K562 (cell line): ENCODE measurements at regions not wholly inside any gene's neighbourhood (a gene's known extent, or its start where the extent isn't known, plus 50 kb on each side); places are given as distances from the start of the nearest gene placed in this dataset.

Source experiments
- ATAC-seq: fragments of 200-7000 bp; cut with Tn5 transposase; 3 replicates; pipeline ENCODE4 v1.9.1; 2020; ENCODE audit warnings: moderate library complexity
- BruUV-seq: library from RNA; stranded (reverse); fragments of 400-500 nt; replicated peaks from 2 replicates; lab custom pipeline; 2021; lab: Mats Ljungman, UMichigan
- CTCF ChIA-PET: fragments of 300-600 bp; formaldehyde crosslinking; extraction: SDS; loops from one replicate; lab custom pipeline; 2021; ENCODE audit warnings: low intra/inter-chr PET ratio; lab: Yijun Ruan, JAX
- POLR2A ChIA-PET: fragments of 300-600, 350-650 bp; sonication (Branson Sonifier 250); formaldehyde crosslinking; extraction: SDS; loops from one replicate; lab custom pipeline; 2021; ENCODE audit warnings: antibody characterized with exemption, inconsistent platforms; lab: Yijun Ruan, JAX
- DNase-seq, 4 experiments: peaks; one replicate each; pipeline versions ENCODE4 v3.0.0 to v3.0.0-alpha.2; 2011 to 2018; ENCODE audit warnings: low spot score in 3 of 4, mixed read lengths in 3 of 4; ENCODE audit errors: extremely low read depth in 1 of 4
- FAIRE-seq: peaks from 2 replicates; lab custom pipeline; 2011; peaks lifted over from hg19 to GRCh38; lab: Jason Lieb, UNC
- H2AFZ ChIP-seq: 2 replicates; pipeline ENCODE4 v1.6.0; 2011; ENCODE audit warnings: low read depth, low read length, control low read depth, inconsistent platforms
- H3K27ac ChIP-seq: fragments of 200-600 bp; 3 replicates; pipeline ENCODE4 v1.8.0; 2011; ENCODE audit warnings: low read depth, mild to moderate bottlenecking, control low read depth, inconsistent platforms, low read length, moderate library complexity, mixed read lengths; ENCODE audit errors: extremely low read depth
- H3K27me3 ChIP-seq, 2 experiments: fragments of 300-600 bp in 1 of 2; 2 replicates in 1 of 2; 3 replicates in 1 of 2; pipeline versions ENCODE4 v1.6.0 to v1.8.0; 2011; ENCODE audit warnings: inconsistent platforms in 2 of 2, low read length in 2 of 2, mild to moderate bottlenecking in 1 of 2, mixed read lengths in 1 of 2, moderate library complexity in 1 of 2; ENCODE audit not compliant: control insufficient read depth in 2 of 2, insufficient read depth in 2 of 2
- H3K36me3 ChIP-seq: fragments of 300-600 bp; 3 replicates; pipeline ENCODE4 v1.8.0; 2011; ENCODE audit warnings: mild to moderate bottlenecking, low read length, inconsistent platforms; ENCODE audit not compliant: control insufficient read depth, insufficient read depth
- H3K4me1 ChIP-seq, 2 experiments: fragments of 200-600 bp in 1 of 2; replicated peaks in 1 of 2; 2 replicates in 1 of 2; 3 replicates in 1 of 2; pipeline versions ENCODE4 v1.5.1 to v1.8.0; 2011; ENCODE audit warnings: inconsistent platforms in 2 of 2, low read length in 2 of 2, mild to moderate bottlenecking in 1 of 2, mixed read lengths in 1 of 2, moderate library complexity in 1 of 2; ENCODE audit not compliant: control insufficient read depth in 2 of 2, insufficient read depth in 2 of 2
- H3K4me2 ChIP-seq: 2 replicates; pipeline ENCODE4 v1.6.1; 2011; ENCODE audit warnings: low read length, control low read depth, inconsistent platforms, mixed read lengths; ENCODE audit not compliant: insufficient read depth
- H3K4me3 ChIP-seq: fragments of 200-600 bp; sonication (generic), shearing (Covaris generic); 2 replicates; pipeline ENCODE4 v1.5.1; 2016; ENCODE audit warnings: control low read depth, inconsistent platforms
- H3K79me2 ChIP-seq: fragments of 200-600 bp; 3 replicates; pipeline ENCODE4 v1.8.0; 2011; ENCODE audit warnings: low read length, inconsistent platforms; ENCODE audit not compliant: control insufficient read depth, insufficient read depth
- H3K9ac ChIP-seq, 2 experiments: 2 replicates each; pipeline versions ENCODE4 v1.6.0 to v1.6.1; 2011; ENCODE audit warnings: low read depth in 2 of 2, low read length in 2 of 2, control low read depth in 1 of 2, inconsistent platforms in 1 of 2, mild to moderate bottlenecking in 1 of 2, mixed read lengths in 1 of 2; ENCODE audit not compliant: insufficient read depth in 1 of 2
- H3K9me1 ChIP-seq: one replicate; pipeline ENCODE4 v1.6.0; 2011; ENCODE audit warnings: inconsistent platforms, mild to moderate bottlenecking, low read length, moderate library complexity; ENCODE audit not compliant: control insufficient read depth, insufficient read depth
- H3K9me3 ChIP-seq: replicated peaks from 2 replicates; pipeline ENCODE4 v1.5.1; 2011; ENCODE audit warnings: low read depth, low read length, inconsistent platforms; ENCODE audit not compliant: control insufficient read depth, insufficient read depth
- H4K20me1 ChIP-seq: replicated peaks from 2 replicates; pipeline ENCODE4 v1.6.1; 2011; ENCODE audit warnings: low read length, inconsistent platforms, mixed read lengths; ENCODE audit not compliant: control insufficient read depth, insufficient read depth
- ARID2 ChIP-seq: fragments of 450-650 bp; IDR thresholded peaks from 2 replicates; pipeline ENCODE4 v1.6.1; 2017; ENCODE audit warnings: antibody characterized with exemption, mild to moderate bottlenecking
- BDP1 ChIP-seq: IDR thresholded peaks from 3 replicates; pipeline ENCODE4 v1.6.1; 2011; ENCODE audit not compliant: insufficient read length, insufficient read depth
- BRCA1 ChIP-seq, 2 experiments: fragments of 450-650 bp in 1 of 2; sonication (generic) in 1 of 2; formaldehyde crosslinking in 1 of 2; IDR thresholded peaks; 2 replicates each; pipeline versions ENCODE4 v1.5.0 to v1.6.1; 2017 to 2020; ENCODE audit warnings: mild to moderate bottlenecking in 1 of 2, missing genetic modification reagents in 1 of 2
- CCNT2 ChIP-seq: IDR thresholded peaks from 2 replicates; pipeline ENCODE4 v1.6.1; 2011; ENCODE audit warnings: borderline replicate concordance, low read depth, mild to moderate bottlenecking, moderate library complexity, mixed read lengths, low read length; ENCODE audit not compliant: insufficient read length; ENCODE audit errors: extremely low read depth
- EHMT2 ChIP-seq: fragments of 450-650 bp; IDR thresholded peaks from 2 replicates; pipeline ENCODE4 v1.6.1; 2018; ENCODE audit warnings: antibody characterized with exemption
- FOXM1 ChIP-seq, 2 experiments: fragments of 450-650 bp in 1 of 2; sonication (generic) in 1 of 2; formaldehyde crosslinking in 1 of 2; IDR thresholded peaks; 2 replicates each; pipeline versions ENCODE4 v1.6.1 to v1.9.0; 2017 to 2022; ENCODE audit warnings: low read depth in 2 of 2, mild to moderate bottlenecking in 2 of 2, missing genetic modification reagents in 1 of 2, moderate library complexity in 1 of 2
- MECOM ChIP-seq: fragments of 250-450 bp; sonication (Bioruptor Pico); IDR thresholded peaks from 2 replicates; pipeline ENCODE4 v1.8.0; 2022; ENCODE audit warnings: inconsistent platforms
- POLR2G ChIP-seq: fragments of 200-400 bp; formaldehyde crosslinking; IDR thresholded peaks from 2 replicates; pipeline ENCODE4 v1.6.1; 2017; ENCODE audit warnings: low read depth, mild to moderate bottlenecking, antibody characterized with exemption, low read length, moderate library complexity
- RFX7 ChIP-seq: fragments of 250-450 bp; sonication (Bioruptor Pico); IDR thresholded peaks from 2 replicates; pipeline ENCODE4 v1.5.1; 2021; ENCODE audit warnings: mild to moderate bottlenecking
- SRSF1 ChIP-seq: fragments of 200-400 bp; formaldehyde crosslinking; IDR thresholded peaks from 2 replicates; pipeline ENCODE4 v1.6.1; 2017; ENCODE audit warnings: mild to moderate bottlenecking, low read depth, low read length, moderate library complexity
- TEAD2 ChIP-seq: fragments of 450-650 bp; IDR thresholded peaks from 2 replicates; pipeline ENCODE4 v1.6.1; 2016; ENCODE audit warnings: missing genetic modification characterization, control low read depth, missing compliant biosample characterization
- ZKSCAN1 ChIP-seq: fragments of 150-350 bp; IDR thresholded peaks from 2 replicates; pipeline ENCODE4 v1.6.1; 2016; ENCODE audit warnings: low read depth, low read length
- ZNF316 ChIP-seq: fragments of 450-650 bp; IDR thresholded peaks from 2 replicates; pipeline ENCODE4 v1.6.1; 2016
- ZNF764 ChIP-seq: fragments of 250-450 bp; sonication (Bioruptor Pico); IDR thresholded peaks from 2 replicates; pipeline ENCODE4 v1.4.0; 2020; ENCODE audit warnings: low read depth, mild to moderate bottlenecking, moderate library complexity
- WGBS: fragments of 100-300 bp; shearing (Covaris generic); methylation state at CpG from one replicate; pipeline ENCODE4 v1.1.6; 2016; ENCODE audit warnings: low coverage, mixed read lengths; ENCODE audit not compliant: insufficient coverage; ENCODE audit errors: missing lambda C conversion rate; 5-methylcytosine and 5-hydroxymethylcytosine counted together
- in situ Hi-C: fragments of 300-500 bp; cut with MboI; formaldehyde crosslinking; loops from 4 replicates; pipeline ENCODE4 v1.15.0; 2018; ENCODE audit warnings: inconsistent platforms, mixed read lengths
- intact Hi-C: fragments of 100-400 bp; cut with micrococcal nuclease; formaldehyde crosslinking; loops from 2 replicates; pipeline ENCODE4 v1.14.2; 2022
- TF ChIP-seq, protein P1 (sequence below): sonication (generic); formaldehyde crosslinking; IDR thresholded peaks from 2 replicates; pipeline ENCODE4 v1.9.0; 2022; ENCODE audit warnings: mild to moderate bottlenecking, missing genetic modification reagents

- Histone ChIP-seq H3K27me3 (no peaks in the 10 kb centered on the region), H4K20me1 (no peaks in the 10 kb centered on the region), H3K79me2 (no peaks in the 10 kb centered on the region), H2AFZ (no peak overlapping the region), H3K4me3 (no peak overlapping the region), H3K4me1 (no peaks in the 10 kb centered on the region)
- intact Hi-C loops (no loop called here), in situ Hi-C loops (no loop called here)
- DNase-seq = no peak
- POLR2A ChIA-PET = no interaction called here
- TF ChIP-seq MECOM (CRISPR knock-in tag) = no peak
- TF ChIP-seq, protein P1, sequence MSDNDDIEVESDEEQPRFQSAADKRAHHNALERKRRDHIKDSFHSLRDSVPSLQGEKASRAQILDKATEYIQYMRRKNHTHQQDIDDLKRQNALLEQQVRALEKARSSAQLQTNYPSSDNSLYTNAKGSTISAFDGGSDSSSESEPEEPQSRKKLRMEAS (CRISPR knock-in tag) = no peak
- TF ChIP-seq, all 486 proteins: peak for 0
- Histone ChIP-seq H3K36me3 (no peaks in the 10 kb centered on the region), H3K9me3 (no peaks in the 10 kb centered on the region), H3K4me2 (no peak overlapping the region), H3K9ac (no peak overlapping the region), H3K9me1 (no peaks in the 10 kb centered on the region), H3K27ac (no peak overlapping the region)
- ATAC-seq (no peak), FAIRE-seq (no peak)
- BruUV-seq = no TSS peak
- CTCF ChIA-PET = no interaction called here
Measured at GRCh38 chr6:113736978-113737377, 120.2 kb upstream of the MARCKS start.

DNA sequence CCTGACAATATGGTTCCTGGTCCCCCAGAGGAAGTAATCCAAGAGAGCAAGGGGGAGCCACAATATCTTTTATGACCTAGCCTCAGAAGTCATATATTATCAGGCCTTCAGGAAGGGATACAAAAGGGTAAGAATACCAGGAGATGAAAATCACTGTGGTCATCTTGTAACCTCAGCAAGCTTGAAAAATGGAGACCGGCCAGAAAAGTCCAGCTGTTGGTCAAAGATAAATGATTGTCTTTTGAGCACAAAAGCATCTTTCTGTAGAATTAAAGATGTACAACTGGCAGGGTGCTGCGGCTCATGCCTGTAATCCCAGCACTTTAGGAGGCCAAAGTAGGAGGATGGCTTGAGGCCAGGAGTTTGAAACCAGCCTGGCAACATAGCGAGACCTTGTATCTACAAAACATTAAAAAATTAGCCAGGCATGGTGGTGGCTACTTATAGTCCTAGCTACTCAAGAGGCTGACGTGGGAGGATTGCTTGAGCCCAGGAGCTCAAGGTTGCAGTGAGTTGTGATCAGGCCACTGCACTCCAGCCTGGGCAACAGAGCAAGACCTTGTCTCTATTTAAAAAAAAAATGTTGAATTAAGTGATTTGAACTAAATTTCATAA, 118.0 kb upstream of the MARCKS start:
- no peaks in the 10 kb centered on the region for H3K9me3 ChIP-seq
- no peaks in the 10 kb centered on the region for H3K9me1 ChIP-seq
- ATAC-seq = no peak
- no peak overlapping the region for H3K4me3 ChIP-seq
- in situ Hi-C loops = no loop called here
- H3K27ac ChIP-seq = no peak overlapping the region
- H3K79me2 ChIP-seq = no peaks in the 10 kb centered on the region
- TF ChIP-seq ZKSCAN1 (no peak), ARID2 (no peak), ZNF316 (no peak), BDP1 (no peak), EHMT2 (no peak), ZNF764 (CRISPR knock-in tag) (no peak), FOXM1 (IDR thresholded peaks at IDR 0.05; ENCODE audit: low read depth) (no peak), FOXM1 (CRISPR knock-in tag; IDR thresholded peaks at IDR 0.05; ENCODE audit: low read depth) (no peak), RFX7 (no peak), SRSF1 (no peak), TEAD2 (tag) (no peak), CCNT2 (no peak), POLR2G (no peak), BRCA1 (IDR thresholded peaks at IDR 0.05) (no peak), BRCA1 (CRISPR knock-in tag; IDR thresholded peaks at IDR 0.05) (no peak)
- no peak overlapping the region for H3K9ac ChIP-seq
- intact Hi-C loops = no loop called here
- DNase-seq = no peak
- no peaks in the 10 kb centered on the region for H3K27me3 ChIP-seq
- no peaks in the 10 kb centered on the region for H3K4me1 ChIP-seq
- 0% methylated on average over 4 of the region's 4 CpGs for WGBS
- no peak overlapping the region for H2AFZ ChIP-seq
- CTCF ChIA-PET = no interaction called here
- POLR2A ChIA-PET = no interaction called here
- no TSS peak for BruUV-seq
- H3K4me2 ChIP-seq = no peak overlapping the region
- H3K36me3 ChIP-seq = no peaks in the 10 kb centered on the region
- FAIRE-seq = no peak
- H4K20me1 ChIP-seq = no peaks in the 10 kb centered on the region
